ENCODE measurements at regions not wholly inside any gene's neighbourhood (a gene's known extent, or its start where the extent isn't known, plus 50 kb on each side); places are given as distances from the start of the nearest gene placed in this dataset.

DNA sequence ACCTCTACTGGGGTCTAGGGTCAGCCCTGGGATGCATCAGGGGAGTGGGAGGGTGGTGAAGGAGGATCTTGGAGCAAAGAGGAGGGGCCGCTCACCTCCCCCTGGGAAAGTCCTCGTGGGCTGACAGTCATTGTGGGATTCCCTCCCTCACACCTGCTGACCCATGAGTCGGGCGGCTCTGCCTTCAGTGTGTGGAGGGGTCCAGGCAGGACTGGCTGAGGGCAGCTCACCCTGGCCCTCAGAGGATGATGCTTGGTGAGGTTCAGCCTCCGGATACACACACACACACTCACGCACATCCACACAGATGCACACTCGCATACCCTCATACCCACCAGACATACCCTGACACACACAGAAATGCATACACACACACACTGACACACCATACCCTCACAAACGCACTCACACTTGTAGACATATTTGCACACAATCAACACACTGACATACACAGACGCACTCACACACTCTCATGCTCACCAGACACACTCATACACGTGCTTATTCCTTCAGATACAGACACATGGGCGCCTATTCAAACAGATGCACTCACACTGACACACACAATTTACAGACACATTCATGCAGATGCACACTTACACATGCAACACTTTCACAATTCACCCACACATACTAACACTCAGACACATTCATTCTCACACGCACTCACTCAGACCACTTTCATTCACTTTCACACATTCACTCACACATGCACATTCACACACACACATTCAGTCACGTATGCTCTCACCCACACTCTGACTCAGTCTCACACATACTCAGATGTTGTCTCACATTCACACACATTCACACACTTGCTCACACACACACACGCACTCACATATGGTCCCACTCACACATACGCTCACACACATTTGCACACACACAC lies 105.1 kb upstream of the RPL38 start:
- WGBS (ENCODE audit: insufficient coverage), result 82% methylated on average over 11 of the region's 15 CpGs
- no peak for ATAC-seq (replicated peaks in 1 of 4)

DNA sequence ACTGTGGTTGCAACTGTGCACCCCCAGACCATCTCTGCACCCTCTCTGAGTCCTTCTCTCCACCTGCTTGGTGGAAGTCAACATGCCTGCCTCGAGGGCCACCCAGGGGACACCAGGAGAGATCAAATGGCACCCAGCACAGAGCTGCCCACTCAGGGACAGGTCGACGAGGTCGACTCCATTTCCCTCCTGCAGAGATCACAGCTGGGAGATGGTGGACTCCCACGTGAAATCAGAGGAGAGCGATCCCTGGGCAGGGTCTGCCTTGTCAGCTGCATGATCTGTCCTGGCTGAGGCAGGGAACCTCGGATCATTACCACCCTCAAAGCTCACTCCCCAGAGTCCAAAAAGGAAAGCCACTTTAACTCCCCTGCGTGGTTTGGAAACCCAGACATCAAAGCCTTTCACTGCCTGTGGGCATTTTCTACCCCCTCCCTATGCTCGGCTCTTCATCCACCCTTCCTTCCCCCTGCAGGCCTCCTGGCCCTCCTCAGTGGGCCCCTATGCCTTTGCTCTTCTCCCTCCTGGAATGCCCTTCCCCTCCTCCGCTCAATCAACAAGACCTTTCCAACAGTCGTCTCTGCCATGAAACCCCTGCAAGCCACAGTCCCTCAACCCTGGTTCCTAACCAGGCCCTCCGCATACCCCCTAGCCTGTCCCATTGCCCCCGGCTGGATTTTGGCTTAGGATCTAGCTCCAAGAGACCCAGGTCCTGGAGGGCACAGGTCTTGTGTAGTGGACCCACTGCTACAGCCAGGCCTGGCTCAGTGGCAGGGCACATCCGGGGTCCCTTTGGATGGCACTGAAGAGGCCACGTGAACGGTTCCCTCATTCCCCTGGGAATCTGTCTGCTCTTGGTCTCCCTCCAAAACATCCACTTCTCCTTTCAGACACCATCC lies 103.8 kb upstream of the RPL38 start:
- H3K36me3 Mint-ChIP-seq, result no peaks in the 10 kb centered on the region
- no peaks in the 10 kb centered on the region for H3K4me1 Mint-ChIP-seq
- no peaks in the 10 kb centered on the region for H3K9me3 ChIP-seq
- CTCF ChIA-PET, result no interaction called here
- H3K27ac Mint-ChIP-seq, result no peak overlapping the region
- peaks cover 2 to 36% of the 10 kb centered on the region in 2 experiments for H3K27me3 ChIP-seq (replicated peaks in 1 of 2; ENCODE audit: control insufficient read depth in 2 of 2, extremely low read depth in 1 of 2, insufficient read depth in 2 of 2, low read length in 1 of 2)
- no peaks in the 10 kb centered on the region for H3K9me3 Mint-ChIP-seq
- H3K36me3 ChIP-seq (ENCODE audit: control insufficient read depth in 2 of 2, extremely low read depth in 1 of 2, insufficient read depth in 1 of 2, low read length in 1 of 2), result no peaks in the 10 kb centered on the region
- no peak overlapping the region for H3K4me3 Mint-ChIP-seq
- DNase-seq (no peak), ATAC-seq (replicated peaks in 1 of 4) (no peak)
- H3K4me3 ChIP-seq (ENCODE audit: control insufficient read depth in 1 of 2, extremely low read depth in 1 of 2, low read length in 1 of 2), result no peak overlapping the region
- WGBS (ENCODE audit: insufficient coverage), result 47% methylated on average over 12 of the region's 16 CpGs
- POLR2A ChIA-PET, result no interaction called here
- no peak overlapping the region for H3K27ac ChIP-seq (ENCODE audit: low read length)
- H3K4me1 ChIP-seq (ENCODE audit: control insufficient read depth in 1 of 2, extremely low read depth in 1 of 2, insufficient read depth in 2 of 2, low read length in 2 of 2), result no peaks in the 10 kb centered on the region
- H3K27me3 Mint-ChIP-seq, result peaks cover 17 to 28% of the 10 kb centered on the region in 2 donors

More for the DNA sequence above, 105.1 kb upstream of the RPL38 start:
- H3K27me3 ChIP-seq (replicated peaks in 1 of 2; ENCODE audit: control insufficient read depth in 2 of 2, extremely low read depth in 1 of 2, insufficient read depth in 2 of 2, low read length in 1 of 2), result peaks cover 0 to 33% of the 10 kb centered on the region in 2 experiments
- H3K4me3 ChIP-seq (ENCODE audit: control insufficient read depth in 1 of 2, extremely low read depth in 1 of 2, low read length in 1 of 2), result no peak overlapping the region
- Mint-ChIP-seq H3K36me3 (no peaks in the 10 kb centered on the region), H3K27ac (no peak overlapping the region), H3K27me3 (peaks cover 17 to 22% of the 10 kb centered on the region in 2 donors), H3K4me1 (no peaks in the 10 kb centered on the region), H3K4me3 (no peak overlapping the region), H3K9me3 (no peaks in the 10 kb centered on the region)
- no peaks in the 10 kb centered on the region for H3K36me3 ChIP-seq (ENCODE audit: control insufficient read depth in 2 of 2, extremely low read depth in 1 of 2, insufficient read depth in 1 of 2, low read length in 1 of 2)
- no peaks in the 10 kb centered on the region for H3K9me3 ChIP-seq
- CTCF ChIA-PET, result no interaction called here
- POLR2A ChIA-PET, result no interaction called here
- H3K4me1 ChIP-seq (ENCODE audit: control insufficient read depth in 1 of 2, extremely low read depth in 1 of 2, insufficient read depth in 2 of 2, low read length in 2 of 2), result no peaks in the 10 kb centered on the region
- H3K27ac ChIP-seq (ENCODE audit: low read length), result no peak overlapping the region
- no peak for DNase-seq

DNA sequence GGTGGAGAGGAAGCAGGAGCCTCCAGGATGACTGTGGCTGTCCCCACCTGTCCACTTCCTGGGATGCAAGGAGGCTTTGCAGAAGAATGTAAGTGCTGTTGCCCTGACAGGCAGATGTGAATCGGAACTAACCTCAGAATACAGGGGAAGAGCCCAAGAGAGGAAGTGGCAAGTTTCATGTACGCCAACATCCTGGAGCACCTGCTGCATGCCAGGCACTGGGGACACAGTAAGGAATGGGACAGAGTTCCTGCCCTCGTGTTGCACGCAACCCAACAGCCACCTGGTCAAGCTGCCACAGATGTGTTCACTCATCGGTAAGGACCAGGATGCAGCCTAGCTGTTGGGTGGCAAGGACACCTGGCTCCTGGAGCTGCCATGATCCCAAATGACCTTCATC lies 98.6 kb upstream of the RPL38 start:
- DNase-seq, result no peak
- no peak overlapping the region for H3K27ac Mint-ChIP-seq
- Histone ChIP-seq H3K9me3 (no peaks in the 10 kb centered on the region), H3K27me3 (replicated peaks in 1 of 2; ENCODE audit: control insufficient read depth in 2 of 2, extremely low read depth in 1 of 2, insufficient read depth in 2 of 2, low read length in 1 of 2) (peaks cover 2 to 51% of the 10 kb centered on the region in 2 experiments), H3K36me3 (ENCODE audit: control insufficient read depth in 2 of 2, extremely low read depth in 1 of 2, insufficient read depth in 1 of 2, low read length in 1 of 2) (no peaks in the 10 kb centered on the region), H3K27ac (ENCODE audit: low read length) (no peak overlapping the region), H3K4me3 (ENCODE audit: control insufficient read depth in 1 of 2, extremely low read depth in 1 of 2, low read length in 1 of 2) (no peak overlapping the region), H3K4me1 (ENCODE audit: control insufficient read depth in 1 of 2, extremely low read depth in 1 of 2, insufficient read depth in 2 of 2, low read length in 2 of 2) (no peaks in the 10 kb centered on the region)
- no peaks in the 10 kb centered on the region for H3K4me1 Mint-ChIP-seq
- POLR2A ChIA-PET, result no interaction called here
- peaks cover 27 to 51% of the 10 kb centered on the region in 2 donors for H3K27me3 Mint-ChIP-seq
- no peak overlapping the region for H3K4me3 Mint-ChIP-seq
- CTCF ChIA-PET, result no interaction called here
- no peaks in the 10 kb centered on the region for H3K36me3 Mint-ChIP-seq
- WGBS (ENCODE audit: insufficient coverage), result 52% methylated on average over 4 of the region's 5 CpGs
- ATAC-seq (replicated peaks in 1 of 4), result no peak
- no peaks in the 10 kb centered on the region for H3K9me3 Mint-ChIP-seq

DNA sequence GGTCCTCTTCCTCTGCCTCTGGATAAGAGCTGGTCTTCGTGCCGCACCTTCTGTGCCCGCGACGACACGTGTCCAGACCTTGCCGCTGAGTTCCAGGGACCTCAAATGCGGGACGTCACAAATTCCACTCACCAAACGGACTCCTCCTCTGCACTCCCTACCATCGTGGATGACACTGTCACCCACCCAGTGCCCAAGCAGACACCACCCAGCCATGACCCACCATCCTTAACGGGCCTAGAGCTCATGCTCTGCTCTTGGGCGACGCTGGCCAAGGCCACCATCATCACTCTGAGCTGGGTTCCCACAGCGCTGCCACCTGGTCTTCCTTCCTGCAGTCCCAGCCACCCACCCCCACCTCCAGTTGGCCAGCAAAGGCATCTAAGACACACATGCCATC lies 96.4 kb upstream of the RPL38 start:
- H3K4me1 ChIP-seq (ENCODE audit: control insufficient read depth in 1 of 2, extremely low read depth in 1 of 2, insufficient read depth in 2 of 2, low read length in 2 of 2), result no peaks in the 10 kb centered on the region
- ChIA-PET POLR2A (interaction anchor here in 1 of 2 donors (0.6 kb wide), 2 partner anchors 12 to 1121 kb away, joined by 3 to 5 read pairs; no protein-coding TSS in a partner anchor), CTCF (interaction anchor here in 1 of 2 donors (0.6 kb wide), 1 partner anchor 407 kb away, joined by 4 read pairs; no protein-coding TSS in a partner anchor)
- no peak for ATAC-seq (replicated peaks in 1 of 4)
- H3K9me3 Mint-ChIP-seq, result no peaks in the 10 kb centered on the region
- H3K4me3 Mint-ChIP-seq, result no peak overlapping the region
- H3K36me3 ChIP-seq (ENCODE audit: control insufficient read depth in 2 of 2, extremely low read depth in 1 of 2, insufficient read depth in 1 of 2, low read length in 1 of 2), result no peaks in the 10 kb centered on the region
- no peaks in the 10 kb centered on the region for H3K36me3 Mint-ChIP-seq
- H3K9me3 ChIP-seq, result no peaks in the 10 kb centered on the region
- no peaks in the 10 kb centered on the region for H3K4me1 Mint-ChIP-seq
- H3K27ac ChIP-seq (ENCODE audit: low read length), result no peak overlapping the region
- peaks cover 2 to 43% of the 10 kb centered on the region in 2 experiments for H3K27me3 ChIP-seq (replicated peaks in 1 of 2; ENCODE audit: control insufficient read depth in 2 of 2, extremely low read depth in 1 of 2, insufficient read depth in 2 of 2, low read length in 1 of 2)
- H3K4me3 ChIP-seq (ENCODE audit: control insufficient read depth in 1 of 2, extremely low read depth in 1 of 2, low read length in 1 of 2), result no peak overlapping the region
- H3K27me3 Mint-ChIP-seq, result peaks cover 19 to 47% of the 10 kb centered on the region in 2 donors
- 89% methylated on average over 15 of the region's 15 CpGs for WGBS (ENCODE audit: insufficient coverage)
- no peak overlapping the region for H3K27ac Mint-ChIP-seq
- DNase-seq, result no peak

DNA sequence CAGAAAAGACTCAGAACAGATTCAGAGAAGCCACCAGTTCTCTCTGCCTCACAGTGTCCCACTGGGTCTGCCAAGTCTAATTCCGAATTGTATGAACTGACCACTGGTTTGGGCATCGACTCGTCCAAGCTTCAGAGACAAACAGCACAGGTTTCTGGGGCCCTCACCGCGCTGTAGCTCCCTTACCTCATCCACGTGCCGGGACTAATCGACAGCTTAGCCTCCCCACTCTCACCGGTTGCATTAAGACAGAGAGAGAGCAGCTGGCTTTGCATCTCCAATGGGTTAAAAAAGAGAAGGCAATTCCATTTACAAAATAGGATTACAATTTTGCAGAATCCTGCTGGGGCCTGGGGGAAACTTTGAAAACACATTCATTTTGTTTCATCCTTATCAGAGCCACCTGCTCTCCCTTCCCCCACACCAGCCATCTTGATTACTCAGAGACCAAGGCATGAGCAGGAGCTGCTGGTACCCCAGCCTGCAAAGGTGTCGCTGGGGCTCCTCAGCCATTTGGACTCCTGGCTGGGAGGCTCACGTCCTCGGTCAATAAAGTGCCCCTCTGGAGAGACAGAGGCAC lies 95.3 kb upstream of the RPL38 start:
- CTCF ChIA-PET, result no interaction called here
- no peaks in the 10 kb centered on the region for H3K9me3 Mint-ChIP-seq

DNA sequence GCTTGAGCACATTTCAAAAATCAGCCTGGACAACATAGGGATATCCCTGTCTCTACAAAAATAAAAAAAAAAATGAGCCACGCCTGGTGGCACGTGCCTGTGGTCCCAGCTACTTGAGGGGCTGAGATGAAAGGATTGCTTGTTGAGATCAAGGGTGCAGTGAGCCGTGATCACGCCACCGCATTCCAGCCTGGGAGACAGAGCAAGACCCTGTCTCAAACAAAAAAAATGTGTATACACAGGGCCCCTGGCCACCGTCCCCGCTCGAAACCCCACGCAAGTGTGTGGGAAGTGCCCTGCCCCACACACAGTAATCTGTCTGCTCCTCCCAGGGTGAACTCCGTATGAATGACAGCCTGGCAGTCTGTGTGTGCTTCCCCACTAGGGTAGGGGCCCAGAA lies 93.0 kb upstream of the RPL38 start:
- DNase-seq (no peak), ATAC-seq (replicated peaks in 1 of 4) (no peak)
- ChIA-PET CTCF (no interaction called here), POLR2A (no interaction called here)
- Mint-ChIP-seq H3K9me3 (no peaks in the 10 kb centered on the region), H3K4me1 (no peaks in the 10 kb centered on the region), H3K4me3 (no peak overlapping the region), H3K36me3 (no peaks in the 10 kb centered on the region), H3K27ac (no peak overlapping the region), H3K27me3 (peaks cover 14 to 31% of the 10 kb centered on the region in 2 donors)
- Histone ChIP-seq H3K4me3 (ENCODE audit: control insufficient read depth in 1 of 2, extremely low read depth in 1 of 2, low read length in 1 of 2) (no peak overlapping the region), H3K27ac (ENCODE audit: low read length) (no peak overlapping the region), H3K9me3 (no peaks in the 10 kb centered on the region), H3K27me3 (replicated peaks in 1 of 2; ENCODE audit: control insufficient read depth in 2 of 2, extremely low read depth in 1 of 2, insufficient read depth in 2 of 2, low read length in 1 of 2) (peaks cover 0 to 37% of the 10 kb centered on the region in 2 experiments), H3K4me1 (ENCODE audit: control insufficient read depth in 1 of 2, extremely low read depth in 1 of 2, insufficient read depth in 2 of 2, low read length in 2 of 2) (no peaks in the 10 kb centered on the region), H3K36me3 (ENCODE audit: control insufficient read depth in 2 of 2, extremely low read depth in 1 of 2, insufficient read depth in 1 of 2, low read length in 1 of 2) (no peaks in the 10 kb centered on the region)
- 85% methylated on average over 7 of the region's 10 CpGs for WGBS (ENCODE audit: insufficient coverage)

More for the DNA sequence above, 95.3 kb upstream of the RPL38 start:
- Histone ChIP-seq H3K27me3 (replicated peaks in 1 of 2; ENCODE audit: control insufficient read depth in 2 of 2, extremely low read depth in 1 of 2, insufficient read depth in 2 of 2, low read length in 1 of 2) (peaks cover 2 to 38% of the 10 kb centered on the region in 2 experiments), H3K9me3 (no peaks in the 10 kb centered on the region), H3K4me3 (ENCODE audit: control insufficient read depth in 1 of 2, extremely low read depth in 1 of 2, low read length in 1 of 2) (no peak overlapping the region), H3K4me1 (ENCODE audit: control insufficient read depth in 1 of 2, extremely low read depth in 1 of 2, insufficient read depth in 2 of 2, low read length in 2 of 2) (no peaks in the 10 kb centered on the region), H3K27ac (ENCODE audit: low read length) (no peak overlapping the region), H3K36me3 (ENCODE audit: control insufficient read depth in 2 of 2, extremely low read depth in 1 of 2, insufficient read depth in 1 of 2, low read length in 1 of 2) (no peaks in the 10 kb centered on the region)
- ATAC-seq (replicated peaks in 1 of 4), result no peak
- POLR2A ChIA-PET, result interaction anchor here in 1 of 2 donors (0.6 kb wide), 1 partner anchor 42 kb away, joined by 6 read pairs; no protein-coding TSS in a partner anchor
- Mint-ChIP-seq H3K4me1 (no peaks in the 10 kb centered on the region), H3K27me3 (peaks cover 10 to 35% of the 10 kb centered on the region in 2 donors), H3K27ac (no peak overlapping the region), H3K4me3 (no peak overlapping the region), H3K36me3 (no peaks in the 10 kb centered on the region)
- WGBS (ENCODE audit: insufficient coverage), result 82% methylated on average over 10 of the region's 12 CpGs
- no peak for DNase-seq
